KMS-11 (cell line): ENCODE measurements at regions not wholly inside any gene's neighbourhood (a gene's known extent, or its start where the extent isn't known, plus 50 kb on each side); places are given as distances from the start of the nearest gene placed in this dataset.
"Not testable (repeated sequence)": the region's sequence is repeated elsewhere in the genome, so short reads cannot be mapped to it uniquely, and the experiment has no call there.

ENCODE experiments used
- H2AFZ ChIP-seq: fragments of 200-600 bp; sonication (generic); 2 replicates; pipeline ENCODE4 v1.6.1; 2016; ENCODE audit warnings: antibody characterized with exemption, mixed run types, low read depth
- H3K27ac ChIP-seq: fragments of 200-600 bp; sonication (generic); 2 replicates; pipeline ENCODE4 v1.6.1; 2016; ENCODE audit warnings: mild to moderate bottlenecking, mixed run types
- H3K27me3 ChIP-seq: fragments of 200-600 bp; sonication (generic); 2 replicates; pipeline ENCODE4 v1.6.1; 2017; ENCODE audit warnings: mild to moderate bottlenecking, low read depth, mixed run types, moderate library complexity; ENCODE audit not compliant: insufficient read depth
- H3K36me3 ChIP-seq: fragments of 200-600 bp; sonication (generic); 2 replicates; pipeline ENCODE4 v1.6.1; 2017; ENCODE audit warnings: mild to moderate bottlenecking, mixed run types; ENCODE audit not compliant: insufficient read depth
- H3K4me1 ChIP-seq: fragments of 200-600 bp; sonication (generic); 2 replicates; pipeline ENCODE4 v1.6.1; 2016; ENCODE audit warnings: mild to moderate bottlenecking, low read depth, mixed run types; ENCODE audit not compliant: poor library complexity, severe bottlenecking
- H3K4me2 ChIP-seq: fragments of 200-600 bp; sonication (generic); 2 replicates; pipeline ENCODE4 v1.7.0; 2016; ENCODE audit warnings: mild to moderate bottlenecking, mixed run types
- H3K4me3 ChIP-seq: fragments of 200-600 bp; sonication (generic); IDR thresholded peaks from 2 replicates; pipeline ENCODE4 v1.6.1; 2017; ENCODE audit warnings: low read depth, low read length, mixed read lengths; ENCODE audit not compliant: insufficient read depth
- H3K79me2 ChIP-seq: fragments of 200-600 bp; sonication (generic); 2 replicates; pipeline ENCODE4 v1.6.1; 2016; ENCODE audit warnings: low read depth, mixed run types; ENCODE audit not compliant: insufficient read depth
- H3K9ac ChIP-seq: fragments of 200-600 bp; sonication (generic); 2 replicates; pipeline ENCODE4 v1.6.1; 2016; ENCODE audit warnings: mild to moderate bottlenecking, mixed run types
- H4K20me1 ChIP-seq: fragments of 200-600 bp; sonication (generic); 2 replicates; pipeline ENCODE4 v1.6.1; 2016; ENCODE audit warnings: mild to moderate bottlenecking, mixed run types; ENCODE audit not compliant: insufficient read depth
- TF ChIP-seq, protein P1 (sequence below): fragments of 200-600 bp; sonication (generic); conservative IDR thresholded peaks from 2 replicates; pipeline ENCODE4 v1.6.1; 2017; ENCODE audit warnings: low read depth, mild to moderate bottlenecking, antibody characterized with exemption, low read length, moderate library complexity, mixed read lengths

GRCh38 chr13:85141401-85141800, 657.8 kb downstream of the SLITRK6 start:
- Histone ChIP-seq H3K9ac (no peak overlapping the region), H3K27ac (no peak overlapping the region), H3K4me3 (no peak overlapping the region), H2AFZ (no peak overlapping the region), H3K4me2 (no peak overlapping the region), H3K27me3 (no peaks in the 10 kb centered on the region), H3K36me3 (no peaks in the 10 kb centered on the region), H4K20me1 (no peaks in the 10 kb centered on the region), H3K79me2 (no peaks in the 10 kb centered on the region), H3K4me1 (no peaks in the 10 kb centered on the region)
- TF ChIP-seq, protein P1, sequence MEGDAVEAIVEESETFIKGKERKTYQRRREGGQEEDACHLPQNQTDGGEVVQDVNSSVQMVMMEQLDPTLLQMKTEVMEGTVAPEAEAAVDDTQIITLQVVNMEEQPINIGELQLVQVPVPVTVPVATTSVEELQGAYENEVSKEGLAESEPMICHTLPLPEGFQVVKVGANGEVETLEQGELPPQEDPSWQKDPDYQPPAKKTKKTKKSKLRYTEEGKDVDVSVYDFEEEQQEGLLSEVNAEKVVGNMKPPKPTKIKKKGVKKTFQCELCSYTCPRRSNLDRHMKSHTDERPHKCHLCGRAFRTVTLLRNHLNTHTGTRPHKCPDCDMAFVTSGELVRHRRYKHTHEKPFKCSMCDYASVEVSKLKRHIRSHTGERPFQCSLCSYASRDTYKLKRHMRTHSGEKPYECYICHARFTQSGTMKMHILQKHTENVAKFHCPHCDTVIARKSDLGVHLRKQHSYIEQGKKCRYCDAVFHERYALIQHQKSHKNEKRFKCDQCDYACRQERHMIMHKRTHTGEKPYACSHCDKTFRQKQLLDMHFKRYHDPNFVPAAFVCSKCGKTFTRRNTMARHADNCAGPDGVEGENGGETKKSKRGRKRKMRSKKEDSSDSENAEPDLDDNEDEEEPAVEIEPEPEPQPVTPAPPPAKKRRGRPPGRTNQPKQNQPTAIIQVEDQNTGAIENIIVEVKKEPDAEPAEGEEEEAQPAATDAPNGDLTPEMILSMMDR = no peak

GRCh38 chr13:85140192-85140591, 659.0 kb downstream of the SLITRK6 start:
- Histone ChIP-seq H3K4me1 (no peaks in the 10 kb centered on the region), H3K79me2 (no peaks in the 10 kb centered on the region), H4K20me1 (no peaks in the 10 kb centered on the region), H3K27me3 (no peaks in the 10 kb centered on the region), H2AFZ (no peak overlapping the region), H3K4me2 (no peak overlapping the region), H3K27ac (no peak overlapping the region), H3K36me3 (no peaks in the 10 kb centered on the region), H3K4me3 (no peak overlapping the region), H3K9ac (no peak overlapping the region)
- TF ChIP-seq, protein P1 = no peak

DNA sequence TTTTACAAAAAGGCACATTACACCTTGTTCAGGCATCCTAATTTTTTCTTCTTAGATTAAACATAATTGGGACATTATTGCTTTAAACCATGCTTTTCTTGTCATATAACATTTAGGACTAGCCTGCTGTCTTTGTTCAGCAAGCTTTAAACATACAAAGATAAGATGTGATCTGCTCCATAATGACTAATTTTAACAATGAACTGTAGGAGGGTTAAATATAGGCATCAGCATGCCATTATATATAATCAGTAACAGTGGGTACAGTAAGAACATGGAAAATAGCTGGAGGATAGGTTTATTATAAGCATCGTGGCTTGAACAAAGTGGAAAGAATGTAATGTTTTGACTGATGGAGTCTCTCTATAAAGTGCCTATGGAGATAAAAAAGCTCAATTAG, 661.7 kb downstream of the SLITRK6 start:
- no peaks in the 10 kb centered on the region for H4K20me1 ChIP-seq
- H3K27ac ChIP-seq = no peak overlapping the region
- no peak overlapping the region for H3K4me3 ChIP-seq
- H3K27me3 ChIP-seq = no peaks in the 10 kb centered on the region
- no peaks in the 10 kb centered on the region for H3K4me1 ChIP-seq
- H3K4me2 ChIP-seq = no peak overlapping the region
- H2AFZ ChIP-seq = no peak overlapping the region
- H3K36me3 ChIP-seq = no peaks in the 10 kb centered on the region
- no peak overlapping the region for H3K9ac ChIP-seq
- no peaks in the 10 kb centered on the region for H3K79me2 ChIP-seq
- TF ChIP-seq, protein P1 = no peak

DNA sequence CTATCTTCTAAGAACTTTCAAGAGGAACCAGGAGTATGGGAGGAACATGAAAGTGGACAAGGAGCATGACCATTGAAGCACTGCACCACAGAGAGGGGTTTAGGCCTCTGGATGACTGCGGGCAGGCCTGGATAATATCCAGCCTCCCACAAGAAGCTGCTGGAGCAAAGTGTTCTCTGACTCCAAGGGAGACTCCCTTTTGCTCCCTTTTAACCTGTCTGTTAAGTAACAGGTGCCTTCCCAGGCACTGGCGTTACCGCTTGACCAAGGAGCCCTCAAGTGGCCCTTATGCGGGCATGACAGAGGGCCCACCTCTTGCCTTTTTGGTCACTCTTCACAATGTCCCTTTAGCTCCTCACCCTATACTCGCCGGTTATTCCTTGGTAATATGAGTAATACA, 666.2 kb downstream of the SLITRK6 start:
- Histone ChIP-seq H3K9ac (no peak overlapping the region), H3K4me3 (no peak overlapping the region), H3K27me3 (no peaks in the 10 kb centered on the region), H3K36me3 (no peaks in the 10 kb centered on the region), H3K4me1 (no peaks in the 10 kb centered on the region), H3K27ac (no peak overlapping the region), H3K4me2 (no peak overlapping the region), H3K79me2 (no peaks in the 10 kb centered on the region), H2AFZ (no peak overlapping the region), H4K20me1 (no peaks in the 10 kb centered on the region)
- TF ChIP-seq, protein P1 = no peak

- H3K4me2 ChIP-seq, H3K36me3 ChIP-seq, H3K4me3 ChIP-seq, H4K20me1 ChIP-seq, H3K27me3 ChIP-seq, H3K9ac ChIP-seq, H3K79me2 ChIP-seq, H3K27ac ChIP-seq, H2AFZ ChIP-seq, H3K4me1 ChIP-seq: not testable (repeated sequence)
These were observed 675.7 kb downstream of the SLITRK6 start for GRCh38 chr13:85123501-85123900.
